ENCODE measurements at regions not wholly inside any gene's neighbourhood (a gene's known extent, or its start where the extent isn't known, plus 50 kb on each side); places are given as distances from the start of the nearest gene placed in this dataset.

GRCh38 chr4:63106600-63106999 is 1302.7 kb downstream of the TECRL start:
- TF ChIP-seq, protein P1, sequence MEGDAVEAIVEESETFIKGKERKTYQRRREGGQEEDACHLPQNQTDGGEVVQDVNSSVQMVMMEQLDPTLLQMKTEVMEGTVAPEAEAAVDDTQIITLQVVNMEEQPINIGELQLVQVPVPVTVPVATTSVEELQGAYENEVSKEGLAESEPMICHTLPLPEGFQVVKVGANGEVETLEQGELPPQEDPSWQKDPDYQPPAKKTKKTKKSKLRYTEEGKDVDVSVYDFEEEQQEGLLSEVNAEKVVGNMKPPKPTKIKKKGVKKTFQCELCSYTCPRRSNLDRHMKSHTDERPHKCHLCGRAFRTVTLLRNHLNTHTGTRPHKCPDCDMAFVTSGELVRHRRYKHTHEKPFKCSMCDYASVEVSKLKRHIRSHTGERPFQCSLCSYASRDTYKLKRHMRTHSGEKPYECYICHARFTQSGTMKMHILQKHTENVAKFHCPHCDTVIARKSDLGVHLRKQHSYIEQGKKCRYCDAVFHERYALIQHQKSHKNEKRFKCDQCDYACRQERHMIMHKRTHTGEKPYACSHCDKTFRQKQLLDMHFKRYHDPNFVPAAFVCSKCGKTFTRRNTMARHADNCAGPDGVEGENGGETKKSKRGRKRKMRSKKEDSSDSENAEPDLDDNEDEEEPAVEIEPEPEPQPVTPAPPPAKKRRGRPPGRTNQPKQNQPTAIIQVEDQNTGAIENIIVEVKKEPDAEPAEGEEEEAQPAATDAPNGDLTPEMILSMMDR (IDR thresholded peaks at IDR 0.05): no peak
- TF ChIP-seq POLR2A (IDR thresholded peaks at IDR 0.05) (no peak), POLR2AphosphoS5 (IDR thresholded peaks at IDR 0.05) (no peak)
